ENCODE measurements at regions not wholly inside any gene's neighbourhood (a gene's known extent, or its start where the extent isn't known, plus 50 kb on each side); places are given as distances from the start of the nearest gene placed in this dataset.

GRCh38 chr5:83848941-83849340 lies 128.3 kb upstream of the HAPLN1 start (continued):
- TF ChIP-seq ZXDC (CRISPR knock-in tag; IDR thresholded peaks at IDR 0.05) (no peak), ZNF136 (CRISPR knock-in tag; IDR thresholded peaks at IDR 0.05; ENCODE audit: low read depth) (no peak), ZNF547 (CRISPR knock-in tag; IDR thresholded peaks at IDR 0.05) (no peak), JDP2 (CRISPR knock-in tag; IDR thresholded peaks at IDR 0.05; ENCODE audit: borderline replicate concordance) (no peak)

- in situ Hi-C loops (cut with HindIII; ENCODE audit: extremely low pct_ligation_motif_present, low pct_unique_long_range_greater_than_20kb) (no loop called here), intact Hi-C loops (cut with micrococcal nuclease; ENCODE audit: unreplicated experiment) (no loop called here)
- no peaks in the 10 kb centered on the region for H3K36me3 ChIP-seq (replicated peaks in 1 of 2; ENCODE audit: control insufficient read depth in 1 of 2, insufficient read depth in 2 of 2, low read length in 2 of 2)
- H4K20me1 ChIP-seq (ENCODE audit: insufficient read depth, low read length): no peaks in the 10 kb centered on the region
- H3K27ac ChIP-seq (ENCODE audit: extremely low read length, insufficient read depth, low read length): no peak overlapping the region
- H3K9me3 ChIP-seq (ENCODE audit: low read length): no peaks in the 10 kb centered on the region
- TF ChIP-seq MTF1 (CRISPR knock-in tag; IDR thresholded peaks at IDR 0.05): no peak
- no peak for TF ChIP-seq SP2 (CRISPR knock-in tag; IDR thresholded peaks at IDR 0.05)
- no peak for TF ChIP-seq ZNF562 (CRISPR knock-in tag; IDR thresholded peaks at IDR 0.05; ENCODE audit: borderline replicate concordance)
- no peak for TF ChIP-seq SNAPC5 (CRISPR knock-in tag; IDR thresholded peaks at IDR 0.05; ENCODE audit: borderline replicate concordance)
- TF ChIP-seq ZNF513 (CRISPR knock-in tag; conservative IDR thresholded peaks at IDR 0.05): no peak
- TF ChIP-seq ZFP36L2 (CRISPR knock-in tag; IDR thresholded peaks at IDR 0.05): no peak
- no peak for TF ChIP-seq PATZ1 (CRISPR knock-in tag; IDR thresholded peaks at IDR 0.05)
- no peaks in the 10 kb centered on the region for H3K79me2 ChIP-seq (ENCODE audit: insufficient read depth, low read length)
- no peaks in the 10 kb centered on the region for H3K27me3 ChIP-seq (ENCODE audit: control insufficient read depth in 1 of 2, insufficient read depth in 2 of 2, low read length in 2 of 2)
- no peak overlapping the region for H3K4me3 ChIP-seq (replicated peaks in 1 of 3; ENCODE audit: insufficient read depth in 1 of 3, low read depth in 2 of 3, low read length in 3 of 3)
- no peaks in the 10 kb centered on the region for H3K4me1 ChIP-seq (ENCODE audit: insufficient read depth, low read length)
- no peak overlapping the region for H2AFZ ChIP-seq (ENCODE audit: low read length)
- 52% methylated on average over 3 of the region's 3 CpGs for WGBS (ENCODE audit: low lambda C conversion rate)
- DNase-seq (ENCODE audit: low spot score): no peak
- no peak for FAIRE-seq
- ChIA-PET POLR2A (no interaction called here), CTCF (ENCODE audit: low intra/inter-chr PET ratio, low total read pairs) (no interaction called here)
- ATAC-seq: no peak
- no peak overlapping the region for H3K9ac ChIP-seq (ENCODE audit: insufficient read depth, low read depth, low read length)
- no TSS peak for BruUV-seq (replicated peaks)
- H3K4me2 ChIP-seq (ENCODE audit: low read depth, low read length): no peak overlapping the region
Observed at GRCh38 chr5:83846624-83847350, 126.1 kb upstream of the HAPLN1 start.

Measured in HepG2 (cell line).